WTC11 (cell line): ENCODE measurements at regions not wholly inside any gene's neighbourhood (a gene's known extent, or its start where the extent isn't known, plus 50 kb on each side); places are given as distances from the start of the nearest gene placed in this dataset.

Experiments used
- CTCF ChIP-seq: fragments of 200-600 bp; IDR thresholded peaks from 2 replicates; pipeline ENCODE4 v1.8.0; 2022; ENCODE audit warnings: antibody characterized with exemption
- ESRRA ChIP-seq: sonication (generic); formaldehyde crosslinking; IDR thresholded peaks from 2 replicates; pipeline ENCODE4 v1.8.1; 2022; ENCODE audit warnings: mild to moderate bottlenecking, missing genetic modification reagents, borderline replicate concordance
- GABPB1 ChIP-seq: sonication (generic); formaldehyde crosslinking; IDR thresholded peaks from 2 replicates; pipeline ENCODE4 v1.8.1; 2023; ENCODE audit warnings: mild to moderate bottlenecking, missing genetic modification reagents
- NFYB ChIP-seq: sonication (generic); formaldehyde crosslinking; conservative IDR thresholded peaks from 2 replicates; pipeline ENCODE4 v1.8.0; 2022; ENCODE audit warnings: low read depth, missing genetic modification reagents
- NR1H2 ChIP-seq: sonication (generic); formaldehyde crosslinking; IDR thresholded peaks from 2 replicates; pipeline ENCODE4 v1.9.0; 2021; ENCODE audit warnings: mild to moderate bottlenecking, moderate library complexity, missing genetic modification reagents
- PRDM15 ChIP-seq: sonication (generic); formaldehyde crosslinking; IDR thresholded peaks from 2 replicates; pipeline ENCODE4 v1.8.0; 2022; ENCODE audit warnings: missing genetic modification reagents
- SP1 ChIP-seq: sonication (generic); formaldehyde crosslinking; conservative IDR thresholded peaks from 2 replicates; pipeline ENCODE4 v1.8.1; 2022; ENCODE audit warnings: missing genetic modification reagents
- ZNF121 ChIP-seq: sonication (generic); formaldehyde crosslinking; IDR thresholded peaks from 2 replicates; pipeline ENCODE4 v1.8.0; 2023; ENCODE audit warnings: missing genetic modification reagents
- TF ChIP-seq, protein P1 (sequence below): sonication (generic); formaldehyde crosslinking; IDR thresholded peaks from 2 replicates; pipeline ENCODE4 v1.8.0; 2022; ENCODE audit warnings: mild to moderate bottlenecking, missing genetic modification reagents

DNA sequence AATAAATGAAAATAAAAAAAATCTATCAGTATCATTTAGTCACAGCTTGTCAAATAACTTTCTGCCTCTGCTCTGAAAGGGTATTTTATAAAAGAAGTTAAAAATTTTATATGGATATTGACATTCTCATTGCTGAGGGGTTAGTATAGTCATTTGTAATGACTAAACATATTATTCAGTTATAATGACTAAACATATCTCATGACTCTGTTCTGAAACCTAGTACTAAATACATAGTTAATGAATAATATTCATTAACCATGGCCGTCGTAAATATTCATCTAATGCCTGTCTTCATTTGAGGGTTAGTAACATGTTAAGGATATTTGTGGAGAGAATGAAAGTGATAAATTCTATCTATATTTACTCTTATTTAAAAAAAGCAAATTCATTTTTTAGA, 69.1 kb upstream of the MAP4K3 start:
- no peak for TF ChIP-seq CTCF
- no peak for TF ChIP-seq PRDM15 (CRISPR knock-in tag)
- TF ChIP-seq NR1H2 (CRISPR knock-in tag): no peak
- no peak for TF ChIP-seq ZNF121 (CRISPR knock-in tag)
- TF ChIP-seq GABPB1 (CRISPR knock-in tag): no peak
- no peak for TF ChIP-seq NFYB (CRISPR knock-in tag)
- no peak for TF ChIP-seq SP1
- TF ChIP-seq, protein P1, sequence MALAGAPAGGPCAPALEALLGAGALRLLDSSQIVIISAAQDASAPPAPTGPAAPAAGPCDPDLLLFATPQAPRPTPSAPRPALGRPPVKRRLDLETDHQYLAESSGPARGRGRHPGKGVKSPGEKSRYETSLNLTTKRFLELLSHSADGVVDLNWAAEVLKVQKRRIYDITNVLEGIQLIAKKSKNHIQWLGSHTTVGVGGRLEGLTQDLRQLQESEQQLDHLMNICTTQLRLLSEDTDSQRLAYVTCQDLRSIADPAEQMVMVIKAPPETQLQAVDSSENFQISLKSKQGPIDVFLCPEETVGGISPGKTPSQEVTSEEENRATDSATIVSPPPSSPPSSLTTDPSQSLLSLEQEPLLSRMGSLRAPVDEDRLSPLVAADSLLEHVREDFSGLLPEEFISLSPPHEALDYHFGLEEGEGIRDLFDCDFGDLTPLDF (CRISPR knock-in tag): no peak
- no peak for TF ChIP-seq ESRRA (CRISPR knock-in tag)
